HFF-Myc (cell line): ENCODE measurements at regions not wholly inside any gene's neighbourhood (a gene's known extent, or its start where the extent isn't known, plus 50 kb on each side); places are given as distances from the start of the nearest gene placed in this dataset.

Source experiments
- DNase-seq: peaks from one replicate; pipeline ENCODE4 v3.0.0-alpha.2; 2011; ENCODE audit warnings: low read depth; ENCODE audit errors: extremely low read depth
- H3K4me3 ChIP-seq: replicated peaks from 2 replicates; pipeline ENCODE4 v1.5.1; 2011; ENCODE audit warnings: low read depth, mild to moderate bottlenecking, control low read depth, low read length
- TF ChIP-seq, protein P1 (sequence below): IDR thresholded peaks from 2 replicates; pipeline ENCODE4 v1.5.1; 2012; ENCODE audit warnings: mild to moderate bottlenecking, low read depth, low read length, control low read depth; ENCODE audit errors: missing control alignments

DNA sequence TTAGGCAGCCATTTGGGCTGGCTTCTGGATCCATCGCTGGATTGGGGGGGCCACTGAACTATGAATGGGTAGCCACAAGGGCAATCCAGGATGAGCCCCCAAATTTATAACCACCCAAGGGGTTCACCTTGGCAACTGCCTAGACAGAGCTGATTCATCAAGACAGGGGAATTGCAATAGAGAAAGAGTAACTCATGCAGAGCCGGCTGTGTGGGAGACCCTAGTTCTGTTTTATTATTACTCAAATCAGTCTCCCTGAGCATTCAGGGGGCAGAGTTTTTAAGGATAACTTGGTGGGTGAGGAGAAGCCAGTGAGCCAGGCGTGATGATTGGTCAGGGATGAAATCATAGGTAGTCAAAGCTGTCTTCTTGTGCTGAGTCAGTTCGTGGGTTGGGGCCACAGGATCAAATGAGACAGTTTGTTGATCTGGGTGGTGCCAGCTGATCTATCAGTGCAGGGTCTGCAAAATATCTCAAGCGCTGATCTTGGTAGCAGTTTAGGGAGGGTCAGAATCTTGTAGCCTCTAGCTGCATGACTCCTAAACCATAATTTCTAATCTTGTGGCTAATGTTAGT is 57.9 kb downstream of the DNAJB9 start:
- no peak overlapping the region for H3K4me3 ChIP-seq
- TF ChIP-seq, protein P1, sequence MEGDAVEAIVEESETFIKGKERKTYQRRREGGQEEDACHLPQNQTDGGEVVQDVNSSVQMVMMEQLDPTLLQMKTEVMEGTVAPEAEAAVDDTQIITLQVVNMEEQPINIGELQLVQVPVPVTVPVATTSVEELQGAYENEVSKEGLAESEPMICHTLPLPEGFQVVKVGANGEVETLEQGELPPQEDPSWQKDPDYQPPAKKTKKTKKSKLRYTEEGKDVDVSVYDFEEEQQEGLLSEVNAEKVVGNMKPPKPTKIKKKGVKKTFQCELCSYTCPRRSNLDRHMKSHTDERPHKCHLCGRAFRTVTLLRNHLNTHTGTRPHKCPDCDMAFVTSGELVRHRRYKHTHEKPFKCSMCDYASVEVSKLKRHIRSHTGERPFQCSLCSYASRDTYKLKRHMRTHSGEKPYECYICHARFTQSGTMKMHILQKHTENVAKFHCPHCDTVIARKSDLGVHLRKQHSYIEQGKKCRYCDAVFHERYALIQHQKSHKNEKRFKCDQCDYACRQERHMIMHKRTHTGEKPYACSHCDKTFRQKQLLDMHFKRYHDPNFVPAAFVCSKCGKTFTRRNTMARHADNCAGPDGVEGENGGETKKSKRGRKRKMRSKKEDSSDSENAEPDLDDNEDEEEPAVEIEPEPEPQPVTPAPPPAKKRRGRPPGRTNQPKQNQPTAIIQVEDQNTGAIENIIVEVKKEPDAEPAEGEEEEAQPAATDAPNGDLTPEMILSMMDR = no peak
- no peak for DNase-seq

DNA sequence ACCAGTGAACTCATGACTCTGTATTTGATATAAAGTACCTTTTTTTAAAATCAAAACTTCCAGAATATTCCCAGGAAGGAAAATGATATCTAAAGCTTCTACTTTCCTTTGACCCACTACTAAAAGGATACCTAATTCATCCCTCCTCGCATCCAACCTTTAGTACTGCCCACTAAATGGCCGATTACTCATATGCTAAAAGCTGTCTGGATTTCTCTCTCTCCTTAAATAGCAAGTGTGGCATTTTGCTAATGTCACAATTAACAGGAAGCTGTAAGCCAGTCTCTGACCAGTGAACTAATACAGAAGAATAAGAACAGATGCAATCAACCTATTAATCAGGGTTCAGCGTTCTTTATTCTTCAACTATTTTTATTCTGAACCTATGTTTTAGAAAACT is 59.0 kb downstream of the DNAJB9 start:
- no peak for DNase-seq
- TF ChIP-seq, protein P1 = no peak
- H3K4me3 ChIP-seq = no peak overlapping the region

DNA sequence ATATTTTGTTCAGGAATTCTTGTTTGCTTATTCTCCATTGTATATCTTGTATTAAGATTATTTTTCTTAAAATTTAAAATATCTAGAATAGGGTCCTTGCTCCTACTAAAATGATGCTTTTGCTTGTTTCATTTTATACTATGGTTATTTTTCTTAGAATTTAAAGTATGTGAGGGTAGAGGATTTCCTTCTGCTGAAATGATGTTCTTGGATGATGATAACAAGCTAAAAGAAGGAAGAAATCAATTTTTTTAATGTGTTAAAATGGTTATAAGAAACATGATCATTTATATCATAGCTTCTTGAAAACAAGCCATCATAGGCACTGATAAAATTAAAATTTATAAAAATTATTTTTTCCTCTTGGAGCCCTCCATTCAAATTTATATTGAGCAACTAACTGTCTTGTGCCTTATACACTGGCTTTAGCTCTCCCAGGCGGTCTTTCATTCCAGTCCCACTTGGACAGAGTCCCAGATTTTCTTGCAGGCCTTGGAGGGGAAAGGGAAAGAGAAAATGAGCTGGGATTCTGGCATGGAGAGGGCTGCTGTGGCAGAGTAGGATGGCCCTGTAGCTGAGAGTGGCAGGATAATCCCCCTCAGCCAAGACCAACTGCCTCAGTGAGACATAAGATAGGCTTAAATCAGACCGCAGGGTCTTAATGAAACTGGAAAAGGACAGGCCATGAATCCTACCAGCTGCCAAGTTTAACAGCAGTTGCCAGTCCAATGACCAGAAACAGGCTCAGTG is 60.2 kb downstream of the DNAJB9 start:
- H3K4me3 ChIP-seq = no peak overlapping the region
- DNase-seq = no peak
- TF ChIP-seq, protein P1 = no peak

DNA sequence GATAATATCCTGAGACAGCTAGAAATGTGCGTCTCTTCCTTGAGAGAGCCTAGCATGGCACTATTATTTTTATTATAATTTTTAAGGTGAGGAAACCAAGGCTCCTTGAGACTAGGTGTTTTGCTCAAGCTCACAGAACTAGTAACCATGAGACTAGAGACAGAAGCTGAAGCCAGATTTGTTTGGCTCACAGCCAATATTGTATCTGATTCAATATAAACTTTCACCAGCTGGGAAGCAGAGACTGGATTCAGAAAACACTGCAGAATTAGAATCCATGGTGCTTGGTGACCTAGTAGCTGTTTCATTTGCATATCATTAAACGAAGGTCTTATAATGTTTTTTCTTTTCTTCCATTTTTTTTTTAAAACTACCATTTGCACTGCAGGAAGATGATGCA is 64.4 kb downstream of the DNAJB9 start:
- no peak overlapping the region for H3K4me3 ChIP-seq
- TF ChIP-seq, protein P1 = no peak
- DNase-seq = no peak

DNA sequence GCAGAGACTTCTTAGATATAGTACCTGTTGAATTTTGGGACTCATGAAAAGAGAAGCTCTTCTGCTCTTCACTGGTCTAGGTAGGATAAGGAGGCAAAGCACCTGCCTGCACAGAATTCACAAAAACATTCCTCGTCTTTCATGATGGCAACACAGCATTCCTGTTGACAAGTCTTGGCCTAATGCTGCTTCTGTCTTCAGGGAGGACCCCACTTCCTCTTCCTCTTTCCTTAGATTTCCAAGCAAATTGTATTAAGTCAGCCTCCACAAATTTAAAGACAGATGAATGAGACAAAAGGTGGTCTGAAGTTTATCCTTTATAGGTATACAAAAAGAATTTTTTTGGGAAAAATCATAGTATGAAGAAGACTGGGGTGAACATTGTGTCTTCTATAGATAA is 64.9 kb downstream of the DNAJB9 start:
- no peak for DNase-seq
- TF ChIP-seq, protein P1 = no peak
- no peak overlapping the region for H3K4me3 ChIP-seq

GRCh38 chr7:108637049-108637621 is 67.5 kb downstream of the DNAJB9 start:
- TF ChIP-seq, protein P1 = no peak
- no peak overlapping the region for H3K4me3 ChIP-seq
- no peak for DNase-seq

- H3K4me3 ChIP-seq = no peak overlapping the region
- TF ChIP-seq, protein P1 = no peak
- DNase-seq = no peak
Measured at GRCh38 chr7:108642126-108642525, 72.5 kb downstream of the DNAJB9 start.
